CD4-positive, alpha-beta T cell treated with Interleukin-1 beta for 1 hour (primary cell): ENCODE measurements at regions not wholly inside any gene's neighbourhood (a gene's known extent, or its start where the extent isn't known, plus 50 kb on each side); places are given as distances from the start of the nearest gene placed in this dataset.

Source experiments
- DNase-seq, 2 donors: peaks; one replicate each; pipeline ENCODE4 v3.0.0-alpha.2; 2020 to 2022

DNA sequence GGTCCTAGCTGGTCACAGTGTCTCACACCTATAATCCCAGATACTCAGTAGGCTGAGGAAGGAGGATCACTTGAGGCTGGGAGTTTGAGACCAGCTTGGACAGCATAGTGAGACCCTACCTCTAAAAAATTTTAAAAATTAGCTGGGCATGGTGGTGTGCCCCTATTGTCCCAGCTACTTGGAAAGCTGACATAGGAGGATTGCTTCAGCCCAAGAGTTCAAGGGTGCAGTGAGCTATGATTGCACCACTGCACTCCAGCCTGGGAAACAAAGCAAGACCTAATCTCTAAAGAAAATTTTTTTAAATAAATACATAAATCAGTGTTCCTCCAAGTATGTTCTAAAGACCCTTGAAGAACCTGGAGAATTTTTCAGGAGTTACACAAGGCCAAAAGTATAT lies 50.6 kb upstream of the GNAO1 start:
- no peak for DNase-seq

DNA sequence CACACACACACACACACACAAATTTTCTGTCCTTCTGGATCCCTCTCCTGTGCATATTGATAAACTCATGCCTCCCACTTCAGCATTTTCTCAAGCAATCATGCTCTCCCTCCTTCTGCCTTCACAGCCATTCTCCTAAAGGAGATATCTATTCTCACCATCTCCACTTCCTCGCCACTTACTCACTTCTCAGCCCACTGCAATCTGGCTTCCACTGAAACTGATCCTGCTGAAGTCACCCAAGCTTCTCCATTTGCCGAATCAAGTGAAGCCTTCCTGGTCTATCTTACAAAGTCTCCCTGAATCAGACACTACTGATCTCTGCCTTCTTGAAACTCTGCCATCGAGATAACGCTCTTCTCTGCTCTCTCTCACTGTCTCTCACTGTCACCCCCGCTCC lies 54.0 kb upstream of the GNAO1 start:
- no peak for DNase-seq

DNA sequence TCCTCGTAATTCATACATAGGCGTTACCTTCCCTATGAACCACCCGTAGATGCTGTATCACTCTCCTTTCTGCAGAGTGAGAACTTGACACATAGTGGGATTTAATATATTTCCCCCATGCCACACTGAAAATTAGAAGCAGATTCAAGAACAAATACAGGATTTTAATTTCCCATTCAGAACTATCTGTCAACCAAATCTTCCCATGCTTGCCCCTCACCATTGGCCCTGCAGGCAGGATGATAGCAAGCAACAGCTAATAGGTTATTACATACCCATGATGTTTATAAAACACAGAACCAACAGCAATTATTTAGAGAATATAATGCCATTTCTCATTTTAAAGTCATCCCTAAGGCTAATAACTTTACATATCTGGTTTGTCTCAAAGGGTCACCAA lies 55.0 kb upstream of the GNAO1 start:
- no peak for DNase-seq

DNA sequence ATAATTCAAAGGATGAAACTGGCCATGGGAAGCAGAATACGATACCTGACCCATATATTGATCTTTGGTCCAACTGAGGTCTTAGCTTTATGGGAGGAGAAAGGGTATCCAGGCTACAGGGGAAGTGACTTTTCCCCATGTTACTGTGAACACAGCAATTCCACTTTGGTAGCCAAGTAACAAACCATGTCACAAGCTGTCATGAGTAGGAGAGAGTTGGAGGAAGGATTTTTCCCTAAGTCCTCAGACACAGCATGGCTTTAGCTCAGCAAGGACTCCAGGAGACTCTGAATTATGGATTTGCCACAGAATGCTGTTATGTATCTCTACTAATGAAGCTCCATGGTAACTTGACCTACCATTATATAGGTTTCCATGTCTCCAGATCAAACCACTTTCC lies 56.5 kb upstream of the GNAO1 start:
- no peak for DNase-seq

DNA sequence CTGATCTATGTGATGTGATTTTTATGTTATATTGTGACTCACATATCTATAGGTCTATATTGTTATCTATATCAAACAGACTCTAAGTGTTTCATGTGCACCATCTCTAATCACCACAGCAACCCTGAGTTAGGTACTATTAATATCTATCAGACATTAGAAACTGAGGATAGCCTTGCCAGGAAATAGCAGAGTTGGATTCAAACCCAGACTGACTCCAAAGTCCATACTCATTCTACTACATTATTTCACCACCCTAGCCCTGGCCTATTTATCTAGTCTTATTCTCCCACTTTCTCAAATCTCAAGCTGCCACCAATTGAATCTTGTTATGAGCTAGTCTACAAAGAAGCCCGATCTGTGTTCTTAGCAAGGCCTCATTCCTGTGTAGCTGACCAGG lies 65.4 kb upstream of the GNAO1 start:
- no peak for DNase-seq

DNA sequence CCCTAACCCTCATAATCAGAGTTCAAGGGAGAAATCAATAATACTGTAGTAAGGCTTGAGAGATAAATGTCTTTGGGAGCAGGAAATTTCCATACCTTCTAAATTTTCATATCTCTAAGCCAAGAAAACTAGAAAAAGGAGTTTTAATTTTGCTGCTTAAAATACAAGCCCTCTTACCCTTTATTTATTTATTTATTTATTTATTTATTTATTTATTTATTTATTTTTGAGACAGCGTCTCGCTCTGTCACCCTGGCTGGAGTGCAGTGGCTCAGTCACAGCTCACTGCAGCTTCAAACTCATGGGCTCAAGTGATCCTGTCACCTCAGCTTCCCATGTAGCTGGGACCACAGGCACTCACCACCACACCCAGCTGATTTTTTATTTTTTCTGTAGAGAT lies 69.0 kb upstream of the GNAO1 start:
- no peak for DNase-seq

DNA sequence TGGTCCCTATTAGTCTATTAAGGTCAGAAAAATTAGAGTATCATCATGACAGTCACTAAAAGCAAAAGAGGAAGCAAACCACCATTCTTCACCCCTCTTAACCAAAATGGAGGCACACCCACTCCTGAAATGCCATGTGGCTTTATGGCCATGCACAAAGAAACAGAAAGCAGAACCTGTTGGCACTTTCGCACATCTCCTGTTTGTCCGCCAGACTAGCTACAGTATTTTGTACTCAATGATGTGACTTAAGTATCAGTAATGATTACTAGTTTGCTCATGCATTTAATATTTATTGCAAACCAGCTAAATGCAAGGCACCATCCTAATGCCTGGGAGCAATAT lies 70.2 kb upstream of the GNAO1 start:
- peak in 1 of 2 donors; percentile 16 for DNase-seq

DNA sequence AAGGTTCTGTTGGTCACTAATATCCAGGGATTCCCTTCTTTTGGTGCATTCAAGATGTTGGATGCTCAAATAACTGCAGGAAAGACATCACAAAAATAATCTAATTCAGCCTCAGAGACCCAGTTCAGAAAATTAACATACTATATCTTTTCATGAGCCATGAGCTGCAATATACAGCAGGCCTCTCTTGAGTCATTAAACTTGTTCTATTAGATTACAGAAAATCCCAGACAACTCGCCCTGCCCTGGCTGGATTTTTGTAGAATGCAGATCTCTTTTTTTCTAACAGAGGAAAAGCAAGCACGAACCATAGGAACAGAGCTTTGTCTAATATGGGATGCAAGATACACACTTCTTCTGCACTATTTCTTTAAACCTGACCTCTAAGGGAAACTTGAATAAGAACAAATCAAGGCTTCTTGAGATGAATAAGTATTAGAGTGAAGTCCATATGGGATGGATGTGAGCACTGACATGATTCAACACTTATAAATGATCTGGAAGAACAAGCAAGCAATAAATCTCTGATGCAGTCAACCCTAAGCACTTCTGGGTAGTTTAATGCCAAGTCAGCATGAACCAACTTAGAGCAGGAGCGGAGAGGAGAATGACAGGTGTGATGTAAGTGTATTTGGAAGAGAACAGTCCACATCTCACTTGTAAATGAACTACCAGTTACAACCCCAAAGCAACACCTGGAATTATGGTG lies 70.7 kb upstream of the GNAO1 start:
- no peak for DNase-seq

DNA sequence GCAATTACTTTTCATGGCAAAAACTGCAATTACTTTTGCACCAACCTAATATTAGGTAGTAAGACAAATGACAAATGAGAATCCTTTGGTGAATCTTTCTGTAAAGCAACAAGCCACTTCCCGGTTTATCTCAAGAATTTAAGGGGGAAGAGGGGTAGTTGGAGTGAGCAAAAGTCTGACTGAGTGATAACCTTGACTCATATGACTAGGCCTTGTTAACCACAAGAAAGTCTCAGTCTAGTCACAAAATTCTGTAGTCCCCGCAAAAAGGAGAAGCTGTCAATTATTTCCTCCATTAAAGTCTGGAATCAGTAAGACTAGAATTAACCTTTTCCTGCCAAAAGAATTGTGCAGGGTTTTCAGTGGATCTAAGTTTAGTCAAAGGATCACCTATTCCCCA lies 72.2 kb upstream of the GNAO1 start:
- DNase-seq, result no peak

DNA sequence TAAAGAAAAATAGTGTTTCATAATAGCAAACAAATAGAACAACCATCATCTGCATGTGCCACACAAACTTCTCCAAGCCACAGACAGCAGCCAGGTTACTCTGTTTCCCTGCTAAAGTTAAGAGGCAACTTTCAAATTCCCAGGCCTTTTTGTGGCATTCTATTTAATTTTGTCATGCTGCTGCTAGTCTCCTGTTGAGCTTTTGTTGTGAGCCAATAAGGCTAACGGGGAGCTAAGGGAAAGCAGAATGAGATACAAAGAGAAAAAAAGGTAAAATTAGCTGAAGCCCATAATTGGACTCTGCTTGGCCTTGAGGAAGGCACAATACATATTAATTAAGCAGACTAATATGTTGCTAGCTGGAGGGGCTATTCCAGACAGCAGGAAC lies 74.7 kb upstream of the GNAO1 start:
- no peak for DNase-seq

DNA sequence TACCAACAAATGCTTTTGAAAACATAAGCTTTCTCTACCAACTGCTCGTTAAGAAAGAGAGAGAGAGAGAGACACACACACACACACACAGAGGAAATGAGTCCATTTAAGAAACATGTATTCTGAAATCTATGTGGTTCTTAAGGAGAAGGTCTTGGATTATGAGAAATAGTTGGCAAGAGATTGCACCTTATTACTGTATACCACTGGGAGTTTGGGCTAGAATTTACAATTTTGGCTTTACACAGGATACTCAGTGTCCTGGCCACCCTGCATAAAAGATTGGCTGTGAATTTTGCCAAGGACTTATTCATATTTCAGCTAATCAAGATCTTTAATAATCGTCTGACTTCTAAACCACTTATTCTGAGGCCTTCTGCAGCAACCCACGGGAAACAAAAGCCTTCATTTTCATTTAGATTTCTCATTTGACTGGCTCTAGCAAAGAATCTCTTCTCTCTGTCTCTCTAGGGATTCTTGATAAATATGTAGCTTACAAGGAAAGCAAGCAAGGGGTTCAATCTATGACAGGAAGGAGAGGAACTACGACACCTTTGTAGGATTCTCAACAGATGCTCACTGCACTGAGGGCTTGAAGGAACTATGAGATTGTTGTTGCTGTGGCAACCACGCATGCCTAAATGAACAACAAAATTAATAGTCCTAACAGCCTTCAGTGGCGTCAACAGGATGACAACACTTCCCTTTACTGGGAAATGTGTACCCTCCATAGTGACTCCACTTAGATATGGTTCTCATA lies 75.3 kb upstream of the GNAO1 start:
- no peak for DNase-seq

DNA sequence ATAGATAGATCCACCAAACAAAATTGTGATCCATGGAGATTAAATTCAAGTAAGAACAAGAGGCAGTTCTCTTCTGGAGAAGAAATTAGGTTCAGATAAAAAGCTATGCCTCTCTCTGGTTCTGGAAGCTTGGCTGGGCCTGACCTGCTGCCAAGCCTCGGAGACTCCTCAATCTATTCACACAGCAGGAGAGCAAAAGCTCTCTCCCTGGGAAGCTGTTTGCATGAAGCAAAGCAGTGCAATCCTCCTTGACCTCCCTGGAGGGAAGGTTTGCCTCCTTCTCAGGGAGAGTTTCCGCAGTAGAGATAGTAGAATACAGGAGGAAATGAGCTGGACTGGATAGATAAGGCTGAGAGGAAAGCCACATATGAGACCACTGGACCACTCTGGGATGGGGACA lies 78.1 kb upstream of the GNAO1 start:
- no peak for DNase-seq

DNA sequence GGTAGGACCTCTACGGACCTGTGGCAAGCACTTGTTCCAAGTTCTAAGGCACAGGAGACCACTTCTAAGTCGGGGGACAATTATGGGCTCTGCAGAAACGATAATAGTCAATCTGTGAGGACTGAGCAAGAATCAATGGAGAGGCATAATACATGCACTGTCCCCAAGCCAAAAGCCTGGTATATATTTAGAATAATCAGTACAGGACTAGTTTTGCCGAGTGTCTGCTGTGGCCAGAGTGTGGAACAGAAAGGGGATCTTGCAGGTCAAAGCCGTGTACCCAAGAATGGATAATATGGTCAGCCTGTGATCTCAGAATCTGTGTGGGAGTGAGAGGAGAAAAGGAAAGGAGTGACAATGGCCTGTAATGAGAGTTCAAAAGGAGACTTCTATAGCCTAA lies 80.2 kb upstream of the GNAO1 start:
- no peak for DNase-seq

DNA sequence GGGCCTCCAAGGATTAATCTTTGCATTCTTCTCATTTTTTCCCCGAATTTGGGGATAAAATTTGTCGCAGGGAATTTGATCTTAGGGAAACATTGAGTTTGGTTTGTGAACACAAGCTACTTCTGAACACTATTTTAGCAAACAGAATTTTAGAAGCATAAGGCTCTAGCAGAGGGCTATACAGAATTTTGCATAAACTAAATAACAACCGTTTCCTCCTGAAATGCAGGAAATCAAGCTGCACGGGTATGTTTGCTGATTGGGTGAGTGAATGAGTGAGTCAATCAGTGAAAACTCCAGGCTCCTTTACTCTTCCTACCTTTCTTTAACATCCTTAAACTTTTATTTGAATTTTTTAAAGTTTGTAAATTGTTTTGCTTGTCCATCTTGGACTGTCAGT lies 81.3 kb upstream of the GNAO1 start:
- DNase-seq, result no peak

DNA sequence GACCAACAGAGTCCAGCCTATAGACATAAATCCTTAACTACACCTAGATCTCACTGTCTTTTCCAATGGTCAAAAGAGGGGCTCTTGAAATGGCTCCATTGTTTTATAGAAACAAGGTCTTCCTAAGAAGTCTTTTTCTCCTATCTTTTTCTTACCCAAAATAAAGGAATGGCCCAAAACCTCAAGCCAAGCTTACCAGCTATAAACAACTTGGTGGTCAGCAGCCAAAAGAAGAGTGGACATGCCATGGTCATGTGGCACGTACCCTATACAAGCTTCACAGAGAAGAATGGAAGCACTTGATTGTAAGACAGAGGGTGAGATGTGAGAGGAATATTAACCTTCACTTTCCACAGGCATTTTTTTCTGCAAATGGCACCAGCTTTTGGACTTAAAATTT lies 82.1 kb upstream of the GNAO1 start:
- DNase-seq, result no peak

DNA sequence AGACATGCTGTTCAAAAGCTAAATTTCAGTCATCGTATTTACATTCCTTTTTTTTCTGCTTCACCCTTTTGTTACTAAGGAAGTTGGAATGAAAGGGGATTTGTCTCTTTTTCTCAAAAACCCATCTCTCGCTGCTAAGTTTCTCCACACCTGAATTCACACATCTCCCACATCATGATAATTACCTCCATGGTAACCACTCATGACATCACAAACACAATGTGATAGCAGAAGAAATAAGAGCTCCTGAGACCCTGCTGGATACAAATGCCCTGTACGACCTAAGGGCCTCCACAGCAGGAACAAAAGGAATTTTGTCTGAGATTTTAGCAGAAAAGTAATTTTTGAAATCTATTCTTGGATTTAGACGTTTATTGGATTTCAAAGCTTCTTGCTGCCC lies 82.6 kb upstream of the GNAO1 start:
- DNase-seq, result no peak

DNA sequence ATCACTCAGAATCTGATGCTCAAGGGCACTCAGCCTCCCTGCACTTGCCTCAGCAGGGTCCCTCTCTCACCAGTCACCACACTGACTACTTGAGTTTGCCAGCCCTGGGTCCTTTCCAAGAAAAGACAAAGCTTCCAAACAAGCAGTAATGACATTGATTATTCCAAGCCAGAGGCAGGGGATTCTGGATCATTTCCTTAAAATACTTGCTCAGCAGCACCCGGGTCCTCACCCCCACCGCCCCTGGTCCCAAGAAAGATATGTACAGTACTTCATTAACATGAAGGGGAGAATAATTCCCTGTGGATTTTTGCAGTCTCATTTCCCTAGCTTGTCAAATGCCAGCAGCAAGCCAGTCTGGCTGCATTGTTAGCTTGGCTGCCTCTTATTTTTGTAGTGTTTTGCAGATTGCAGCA lies 83.2 kb upstream of the GNAO1 start:
- no peak for DNase-seq

DNA sequence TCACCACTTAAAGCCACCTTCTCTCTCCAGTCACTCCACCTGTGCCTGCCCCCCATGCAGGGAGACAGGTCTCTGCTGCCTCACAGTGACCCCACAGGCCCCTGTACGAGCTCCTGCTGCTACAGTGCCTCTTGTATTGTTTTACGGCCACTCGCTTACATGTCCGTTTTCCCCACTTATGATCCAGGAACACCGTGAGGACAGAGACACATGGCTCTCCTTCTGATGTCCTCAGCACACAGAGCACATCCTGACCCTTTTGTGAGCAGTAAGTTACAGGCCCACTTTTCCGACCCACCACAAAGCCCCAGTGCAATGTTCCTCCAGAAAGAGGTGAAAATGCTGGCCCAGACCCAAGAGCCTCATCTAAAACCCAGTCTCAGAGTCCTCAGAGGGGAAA lies 84.8 kb upstream of the GNAO1 start:
- no peak for DNase-seq

DNA sequence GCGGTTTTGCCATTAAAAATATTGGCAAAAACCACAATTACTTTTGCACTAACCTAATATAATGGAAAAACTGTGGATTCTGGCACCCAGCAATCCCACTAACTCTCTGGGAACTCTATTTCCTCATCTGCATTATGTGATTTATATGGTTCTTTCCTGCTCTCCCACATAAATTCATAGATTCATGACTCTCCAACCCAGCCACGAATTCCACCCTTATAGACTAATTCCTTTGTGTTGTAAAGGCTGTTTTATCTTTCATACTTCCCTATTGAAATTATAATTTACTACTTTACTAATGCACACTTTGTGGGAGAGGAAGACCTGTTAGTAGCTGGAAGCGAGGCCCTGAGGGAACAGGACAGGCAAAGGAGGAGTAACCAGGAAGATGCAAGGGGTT lies 88.4 kb upstream of the GNAO1 start:
- no peak for DNase-seq

DNA sequence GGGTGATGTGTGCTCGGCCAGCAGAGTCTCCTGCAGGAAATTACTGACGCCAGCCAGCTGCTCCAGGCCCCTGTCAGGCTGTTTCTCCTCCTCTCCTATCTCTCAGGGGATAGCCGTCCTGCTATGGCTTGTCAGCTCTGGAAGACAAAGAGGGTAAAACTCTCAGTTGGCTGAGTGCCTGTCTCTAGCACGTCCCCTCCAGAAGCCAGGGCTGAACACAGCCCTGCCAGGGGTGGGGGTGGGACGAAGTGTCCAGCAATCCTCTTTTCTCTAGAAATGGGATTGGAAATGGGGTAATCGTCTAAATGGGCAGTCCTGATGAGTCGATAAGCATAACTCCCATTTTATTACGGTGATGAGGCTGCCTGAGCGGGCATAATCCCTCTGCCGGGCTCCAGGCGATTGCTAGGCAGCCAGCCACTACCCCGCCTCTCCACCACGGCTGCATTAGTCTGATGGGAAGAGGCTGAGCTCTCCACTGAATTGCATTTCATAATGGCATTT lies 89.1 kb upstream of the GNAO1 start:
- DNase-seq, result no peak

DNA sequence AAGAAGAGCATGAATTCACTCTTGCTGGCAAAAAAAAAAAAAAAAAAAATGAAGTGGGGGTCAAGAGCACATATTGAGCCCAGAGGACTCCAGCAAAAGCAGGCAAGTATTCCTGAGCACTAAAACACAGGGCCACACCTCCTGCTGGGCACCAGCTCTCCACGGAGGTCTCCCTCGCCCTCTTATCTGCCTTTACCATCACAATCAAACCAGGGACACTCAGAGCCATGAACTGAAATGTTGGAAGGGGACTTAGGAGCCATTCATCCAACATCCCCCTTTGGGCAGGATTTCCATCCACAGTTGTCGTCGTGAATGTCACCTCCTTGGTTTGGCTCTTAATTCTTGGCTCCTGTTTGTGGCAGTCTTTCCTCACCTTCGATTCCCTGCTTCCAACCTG lies 89.8 kb upstream of the GNAO1 start:
- no peak for DNase-seq

DNA sequence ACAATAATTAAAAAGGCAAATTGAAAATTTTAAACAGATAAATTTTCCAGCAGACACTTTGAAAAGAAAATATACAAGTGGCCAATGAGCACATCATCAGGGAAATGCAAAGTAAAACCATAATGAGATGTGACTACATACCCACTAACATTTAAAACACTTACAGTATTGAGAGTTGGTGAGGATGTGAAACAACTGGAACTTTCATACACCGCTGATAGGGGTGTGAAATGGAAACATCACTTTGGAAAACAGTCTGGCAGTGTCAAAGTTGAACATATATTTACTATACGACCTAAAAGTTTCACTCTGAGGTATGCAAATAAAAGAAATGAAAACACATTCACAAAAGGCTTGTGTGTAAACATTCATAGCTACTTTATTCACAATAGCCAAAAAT lies 94.0 kb upstream of the GNAO1 start:
- no peak for DNase-seq

DNA sequence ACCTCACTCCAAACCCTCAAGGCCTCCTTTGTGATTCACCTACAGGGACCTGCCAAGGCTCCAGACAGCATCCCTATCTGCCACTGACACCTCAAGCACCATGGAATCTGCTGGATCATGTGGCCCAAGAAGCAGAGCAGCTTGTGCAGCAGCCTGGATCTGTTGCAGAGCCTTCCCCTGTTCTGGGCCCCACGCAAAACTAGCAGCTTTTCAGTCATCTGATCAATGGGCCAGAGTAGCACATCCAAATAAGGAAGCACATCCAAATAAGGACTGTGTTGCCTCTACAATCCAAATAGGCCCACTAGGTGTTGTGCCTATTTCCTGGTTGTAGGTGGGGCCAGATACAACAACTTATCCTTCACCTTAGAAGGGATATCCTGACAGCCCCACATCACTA lies 97.1 kb upstream of the GNAO1 start:
- DNase-seq, result no peak

DNA sequence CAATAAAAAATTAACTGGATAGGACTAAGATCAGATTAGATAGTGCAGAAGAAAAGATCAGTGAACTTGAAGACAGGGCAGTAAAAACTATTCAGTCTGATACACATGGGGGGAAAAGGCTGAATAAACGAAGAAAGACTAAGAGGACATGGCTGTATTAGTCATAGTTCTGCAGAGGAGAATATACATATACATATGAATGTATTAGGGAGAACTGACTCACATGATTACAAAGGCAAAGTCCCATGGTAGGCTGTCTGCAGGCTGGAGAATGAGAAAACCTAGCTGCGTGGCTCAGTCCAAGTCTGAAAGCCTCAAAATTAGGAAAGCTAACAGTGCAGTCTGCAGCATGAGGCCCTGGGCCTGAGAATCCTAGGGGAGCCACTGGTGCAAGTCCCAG lies 98.2 kb upstream of the GNAO1 start:
- DNase-seq, result no peak

DNA sequence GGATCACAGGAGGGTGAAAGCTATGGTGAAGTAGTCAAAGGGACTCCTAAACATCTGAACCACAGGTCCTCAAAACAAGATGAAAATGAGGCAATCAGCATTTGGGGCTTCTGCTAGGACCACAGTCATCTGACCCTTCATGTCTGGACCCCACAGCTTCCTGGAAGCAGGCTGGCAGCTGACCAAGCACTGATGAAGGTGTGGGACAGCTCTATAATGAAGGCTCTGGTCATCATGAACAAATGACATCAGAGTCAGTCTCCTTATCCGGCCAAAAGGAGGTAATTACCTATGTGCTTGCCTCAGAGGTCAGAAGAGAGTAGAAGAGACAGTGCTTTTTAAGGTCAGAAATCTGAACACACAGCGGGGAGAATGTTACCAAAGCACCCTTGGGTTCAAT lies 101.2 kb upstream of the GNAO1 start:
- DNase-seq, result no peak
